ENCODE measurements at regions not wholly inside any gene's neighbourhood (a gene's known extent, or its start where the extent isn't known, plus 50 kb on each side); places are given as distances from the start of the nearest gene placed in this dataset.

- no peak for TF ChIP-seq POLR2AphosphoS5 (IDR thresholded peaks at IDR 0.05)
- TF ChIP-seq CTCF (IDR thresholded peaks at IDR 0.05), result no peak
- no peak for TF ChIP-seq POLR2A (IDR thresholded peaks at IDR 0.05)
Observed at GRCh38 chr22:22992474-22992873, 77.8 kb upstream of the GNAZ start.

Measured in upper lobe of left lung (tissue), 4 donors.